Gastroesophageal sphincter (tissue), 4 donors: ENCODE measurements at regions not wholly inside any gene's neighbourhood (a gene's known extent, or its start where the extent isn't known, plus 50 kb on each side); places are given as distances from the start of the nearest gene placed in this dataset.

ENCODE experiments used
- ATAC-seq: fragments of 150-250 bp; one replicate; pipeline ENCODE4 v1.9.1; 2016; ENCODE audit warnings: mild to moderate bottlenecking, moderate library complexity
- H3K27ac ChIP-seq, 4 donors: fragments of 200-600 bp; sonication (generic) in 3 of 4; 1 replicate in 3 of 4; 2 replicates in 1 of 4; pipeline ENCODE4 v1.5.1; 2016 to 2019
- H3K27me3 ChIP-seq: fragments of 200-600 bp; sonication (generic); one replicate; pipeline ENCODE4 v1.5.1; 2019
- H3K36me3 ChIP-seq, 2 donors: fragments of 200-600 bp; sonication (generic); one replicate each; pipeline ENCODE4 v1.5.1; 2019; ENCODE audit warnings: control low read depth in 1 of 2
- H3K4me1 ChIP-seq, 3 donors: fragments of 200-600 bp; sonication (generic); 1 replicate in 2 of 3; 2 replicates in 1 of 3; pipeline ENCODE4 v1.5.1; 2016 to 2019; ENCODE audit warnings: control low read depth in 2 of 3
- H3K4me3 ChIP-seq, 2 donors: fragments of 200-600 bp; sonication (generic); one replicate each; pipeline ENCODE4 v1.5.1; 2019; ENCODE audit warnings: mild to moderate bottlenecking in 1 of 2, moderate library complexity in 1 of 2
- H3K9me3 ChIP-seq, 3 donors: fragments of 200-600 bp; sonication (generic); one replicate each; pipeline ENCODE4 v1.5.1; 2017 to 2019; ENCODE audit warnings: control low read depth in 2 of 3
- EP300 ChIP-seq: sonication (generic); formaldehyde crosslinking; IDR thresholded peaks from one replicate; pipeline ENCODE4 v1.6.1; 2017; ENCODE audit warnings: antibody characterized with exemption, mild to moderate bottlenecking
- POLR2A ChIP-seq, 2 donors: fragments of 450-650 bp; IDR thresholded peaks; one replicate each; pipeline ENCODE4 v1.6.1; 2017; ENCODE audit warnings: antibody characterized with exemption in 2 of 2, mild to moderate bottlenecking in 2 of 2, moderate library complexity in 1 of 2
- POLR2AphosphoS5 ChIP-seq: sonication (generic); formaldehyde crosslinking; IDR thresholded peaks from one replicate; pipeline ENCODE4 v1.6.1; 2017; ENCODE audit warnings: antibody characterized with exemption
- WGBS, 2 donors: methylation state at CpG; one replicate each; pipeline ENCODE4 v1.1.5; 2018; ENCODE audit warnings: low coverage in 1 of 2; 5-methylcytosine and 5-hydroxymethylcytosine counted together
- TF ChIP-seq, protein P1 (sequence below), 4 experiments: fragments of 200-600 bp in 2 of 4; fragments of 450-650 bp in 2 of 4; sonication (generic) in 1 of 4; IDR thresholded peaks; one replicate each; pipeline ENCODE4 v1.5.1; 2017 to 2019; ENCODE audit warnings: antibody characterized with exemption in 4 of 4, mild to moderate bottlenecking in 2 of 4, moderate library complexity in 2 of 4

DNA sequence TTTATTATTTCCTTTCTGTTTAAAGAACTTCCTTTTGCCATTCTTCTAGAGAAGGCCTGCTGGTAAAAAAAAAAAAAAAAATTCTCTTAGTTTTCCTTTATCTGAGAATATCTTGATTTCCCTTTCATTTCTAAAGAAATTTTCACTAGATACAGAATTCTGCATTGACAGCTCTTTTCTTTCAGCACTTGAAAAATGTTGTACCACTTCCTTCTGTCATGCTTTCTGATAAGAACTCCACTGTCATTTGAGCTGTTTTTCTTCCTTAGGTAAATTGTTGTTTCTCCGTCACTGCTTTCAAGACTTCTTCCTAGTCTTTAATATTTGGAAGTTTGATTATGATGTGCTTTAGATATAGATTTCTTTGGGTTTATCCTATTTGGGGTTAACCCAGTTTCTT is 113.6 kb upstream of the BTG1 start:
- Histone ChIP-seq H3K27me3 (no peaks in the 10 kb centered on the region), H3K27ac (no peak overlapping the region), H3K36me3 (no peaks in the 10 kb centered on the region), H3K9me3 (no peaks in the 10 kb centered on the region), H3K4me3 (no peak overlapping the region), H3K4me1 (no peaks in the 10 kb centered on the region)
- WGBS, 2 donors = 83 to 90% methylated on average over 1 of the region's 1 CpG
- no peak for ATAC-seq
- no peak for TF ChIP-seq POLR2A (IDR thresholded peaks at IDR 0.05)

DNA sequence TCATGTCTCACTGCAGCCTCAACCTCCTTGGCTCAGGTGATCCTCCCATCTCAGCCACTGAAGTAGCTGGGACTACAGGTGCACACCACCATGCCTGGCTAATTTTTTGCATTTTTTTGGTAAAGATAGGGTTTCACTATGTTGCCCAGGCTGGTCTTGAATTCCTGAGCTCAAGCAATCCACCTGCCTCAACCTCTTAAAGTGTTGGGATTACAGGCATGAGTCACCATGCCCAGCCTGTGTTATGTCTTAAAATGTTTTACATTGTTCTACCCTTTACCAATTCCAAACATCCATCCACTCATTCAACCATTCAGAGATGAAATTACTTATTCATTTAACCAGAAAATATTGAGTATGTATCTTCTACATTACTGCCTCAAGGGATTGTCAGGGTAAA is 111.6 kb upstream of the BTG1 start:
- TF ChIP-seq POLR2A (IDR thresholded peaks at IDR 0.05) = no peak
- H3K36me3 ChIP-seq = no peaks in the 10 kb centered on the region
- H3K4me1 ChIP-seq = no peaks in the 10 kb centered on the region
- H3K27me3 ChIP-seq = no peaks in the 10 kb centered on the region
- no peaks in the 10 kb centered on the region for H3K9me3 ChIP-seq
- ATAC-seq = no peak
- H3K27ac ChIP-seq = no peak overlapping the region
- H3K4me3 ChIP-seq = no peak overlapping the region

DNA sequence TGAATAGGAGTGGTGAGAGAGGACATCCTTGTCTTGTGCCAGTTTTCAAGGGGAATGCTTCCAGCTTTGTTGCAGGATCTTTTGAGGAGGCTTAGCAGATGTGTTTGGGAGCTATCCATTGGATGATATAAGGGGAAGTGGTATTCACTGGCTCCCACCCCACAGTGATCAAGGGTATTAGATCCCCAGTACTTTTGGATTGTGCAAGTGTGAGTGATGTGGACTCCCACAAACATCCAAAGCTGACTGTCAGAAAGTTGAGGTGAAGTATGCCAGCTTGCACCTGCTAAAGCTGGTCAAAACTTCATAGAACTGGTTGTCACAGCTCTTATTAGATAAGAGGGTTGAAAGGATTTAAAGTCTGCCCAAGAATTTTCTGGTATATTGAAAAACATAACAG is 110.1 kb upstream of the BTG1 start:
- Histone ChIP-seq H3K36me3 (no peaks in the 10 kb centered on the region), H3K4me1 (no peaks in the 10 kb centered on the region), H3K9me3 (no peaks in the 10 kb centered on the region), H3K27me3 (no peaks in the 10 kb centered on the region), H3K27ac (no peak overlapping the region), H3K4me3 (no peak overlapping the region)
- ATAC-seq = no peak
- TF ChIP-seq EP300 (no peak), POLR2AphosphoS5 (no peak), POLR2A (IDR thresholded peaks at IDR 0.05) (no peak)
- TF ChIP-seq, protein P1, sequence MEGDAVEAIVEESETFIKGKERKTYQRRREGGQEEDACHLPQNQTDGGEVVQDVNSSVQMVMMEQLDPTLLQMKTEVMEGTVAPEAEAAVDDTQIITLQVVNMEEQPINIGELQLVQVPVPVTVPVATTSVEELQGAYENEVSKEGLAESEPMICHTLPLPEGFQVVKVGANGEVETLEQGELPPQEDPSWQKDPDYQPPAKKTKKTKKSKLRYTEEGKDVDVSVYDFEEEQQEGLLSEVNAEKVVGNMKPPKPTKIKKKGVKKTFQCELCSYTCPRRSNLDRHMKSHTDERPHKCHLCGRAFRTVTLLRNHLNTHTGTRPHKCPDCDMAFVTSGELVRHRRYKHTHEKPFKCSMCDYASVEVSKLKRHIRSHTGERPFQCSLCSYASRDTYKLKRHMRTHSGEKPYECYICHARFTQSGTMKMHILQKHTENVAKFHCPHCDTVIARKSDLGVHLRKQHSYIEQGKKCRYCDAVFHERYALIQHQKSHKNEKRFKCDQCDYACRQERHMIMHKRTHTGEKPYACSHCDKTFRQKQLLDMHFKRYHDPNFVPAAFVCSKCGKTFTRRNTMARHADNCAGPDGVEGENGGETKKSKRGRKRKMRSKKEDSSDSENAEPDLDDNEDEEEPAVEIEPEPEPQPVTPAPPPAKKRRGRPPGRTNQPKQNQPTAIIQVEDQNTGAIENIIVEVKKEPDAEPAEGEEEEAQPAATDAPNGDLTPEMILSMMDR (IDR thresholded peaks at IDR 0.05) = no peak

DNA sequence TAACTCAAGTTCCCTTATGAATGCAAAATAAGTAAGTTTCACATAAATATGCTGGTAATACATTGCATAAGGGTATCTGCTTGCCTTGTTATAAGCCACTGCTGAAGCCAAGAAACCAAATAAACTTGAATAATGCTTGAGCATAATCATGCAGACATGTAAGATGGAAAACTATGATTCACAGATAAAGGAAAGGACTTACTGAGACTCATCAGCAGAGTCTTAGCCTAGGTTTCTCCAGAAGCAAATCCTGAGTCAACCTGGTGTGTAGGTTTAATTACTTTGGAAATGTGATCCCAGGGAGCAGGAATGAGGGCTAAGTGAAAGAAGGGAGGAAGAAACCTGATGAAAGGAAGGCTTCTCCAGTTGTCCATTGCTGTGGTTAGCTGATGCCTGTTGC is 107.7 kb upstream of the BTG1 start:
- Histone ChIP-seq H3K36me3 (no peaks in the 10 kb centered on the region), H3K4me3 (no peak overlapping the region), H3K4me1 (no peaks in the 10 kb centered on the region), H3K27ac (no peak overlapping the region), H3K27me3 (no peaks in the 10 kb centered on the region), H3K9me3 (no peaks in the 10 kb centered on the region)
- TF ChIP-seq EP300 (no peak), POLR2AphosphoS5 (no peak), POLR2A (IDR thresholded peaks at IDR 0.05) (no peak)
- TF ChIP-seq, protein P1 (IDR thresholded peaks at IDR 0.05) = no peak
- ATAC-seq = no peak

GRCh38 chr12:92248977-92249376 is 103.3 kb upstream of the BTG1 start:
- Histone ChIP-seq H3K27me3 (no peaks in the 10 kb centered on the region), H3K27ac (no peak overlapping the region), H3K4me1 (peaks cover 0 to 10% (median 0%) of the 10 kb centered on the region in 3 donors), H3K36me3 (no peaks in the 10 kb centered on the region), H3K4me3 (no peak overlapping the region), H3K9me3 (no peaks in the 10 kb centered on the region)
- TF ChIP-seq EP300 (no peak), POLR2AphosphoS5 (no peak), POLR2A (IDR thresholded peaks at IDR 0.05) (no peak)
- TF ChIP-seq, protein P1 (IDR thresholded peaks at IDR 0.05) = no peak
- WGBS, 2 donors = 56 to 88% methylated on average over 2 of the region's 2 CpGs
- no peak for ATAC-seq

- ATAC-seq = peak; percentile 73
- Histone ChIP-seq H3K27me3 (no peaks in the 10 kb centered on the region), H3K9me3 (no peaks in the 10 kb centered on the region), H3K4me1 (peaks cover 0 to 25% (median 0%) of the 10 kb centered on the region in 3 donors), H3K4me3 (no peak overlapping the region), H3K27ac (peak overlapping the region; percentile 18 to 68 (median 58)), H3K36me3 (no peaks in the 10 kb centered on the region)
- 34 to 51% methylated on average over 3 of the region's 3 CpGs for WGBS, 2 donors
- no peak for TF ChIP-seq EP300
- TF ChIP-seq, protein P1 (IDR thresholded peaks at IDR 0.05) = peak in 2 of 4 experiments; percentile 37 to 47
- TF ChIP-seq POLR2A (IDR thresholded peaks at IDR 0.05) = no peak
- peak; percentile 90 for TF ChIP-seq POLR2AphosphoS5
Observed at GRCh38 chr12:92244036-92244435, 98.4 kb upstream of the BTG1 start.
